Bronchial epithelial cell (primary cell): ENCODE measurements at regions not wholly inside any gene's neighbourhood (a gene's known extent, or its start where the extent isn't known, plus 50 kb on each side); places are given as distances from the start of the nearest gene placed in this dataset.

ENCODE experiments used
- DNase-seq: peaks from one replicate; pipeline ENCODE4 v3.0.0-alpha.2; 2010; ENCODE audit warnings: low read depth
- FAIRE-seq: peaks from 2 replicates; lab custom pipeline; 2011; peaks lifted over from hg19 to GRCh38; lab: Jason Lieb, UNC
- H3K27me3 ChIP-seq: 2 replicates; pipeline ENCODE4 v1.5.1; 2011; ENCODE audit warnings: low read length; ENCODE audit not compliant: control insufficient read depth, insufficient read depth
- H3K36me3 ChIP-seq: 2 replicates; pipeline ENCODE4 v1.5.1; 2011; ENCODE audit warnings: low read length; ENCODE audit not compliant: control insufficient read depth, insufficient read depth
- H3K4me3 ChIP-seq: 2 replicates; pipeline ENCODE4 v1.5.1; 2011; ENCODE audit warnings: mild to moderate bottlenecking, low read depth, low read length, control low read depth
- CTCF ChIP-seq: IDR thresholded peaks from 2 replicates; pipeline ENCODE4 v1.5.1; 2011; ENCODE audit warnings: mild to moderate bottlenecking, moderate library complexity, low read length, control low read depth, inconsistent platforms; ENCODE audit not compliant: insufficient read depth, severe bottlenecking

GRCh38 chr17:79322211-79323123 is 247.8 kb downstream of the ENGASE start:
- H3K27me3 ChIP-seq: no peaks in the 10 kb centered on the region
- H3K4me3 ChIP-seq: no peak overlapping the region
- no peak for FAIRE-seq
- no peak for DNase-seq
- H3K36me3 ChIP-seq: no peaks in the 10 kb centered on the region
- no peak for TF ChIP-seq CTCF

- H3K4me3 ChIP-seq: no peak overlapping the region
- DNase-seq: no peak
- no peaks in the 10 kb centered on the region for H3K36me3 ChIP-seq
- H3K27me3 ChIP-seq: no peaks in the 10 kb centered on the region
- FAIRE-seq: no peak
- no peak for TF ChIP-seq CTCF
These were observed 245.7 kb downstream of the ENGASE start for GRCh38 chr17:79320331-79320730.

- no peak for TF ChIP-seq CTCF
- peak; percentile 79 for FAIRE-seq
- no peaks in the 10 kb centered on the region for H3K27me3 ChIP-seq
- DNase-seq: no peak
- H3K4me3 ChIP-seq: no peak overlapping the region
- H3K36me3 ChIP-seq: no peaks in the 10 kb centered on the region
These were observed 243.3 kb downstream of the ENGASE start for GRCh38 chr17:79317916-79318315.

- Histone ChIP-seq H3K4me3 (no peak overlapping the region), H3K36me3 (no peaks in the 10 kb centered on the region), H3K27me3 (no peaks in the 10 kb centered on the region)
- no peak for FAIRE-seq
- no peak for DNase-seq
- no peak for TF ChIP-seq CTCF
These were observed 242.2 kb downstream of the ENGASE start for GRCh38 chr17:79316805-79317204.

- no peaks in the 10 kb centered on the region for H3K27me3 ChIP-seq
- H3K36me3 ChIP-seq: no peaks in the 10 kb centered on the region
- no peak for TF ChIP-seq CTCF
- FAIRE-seq (no peak), DNase-seq (no peak)
- no peak overlapping the region for H3K4me3 ChIP-seq
These were observed 240.9 kb downstream of the ENGASE start for GRCh38 chr17:79315358-79316105.
